ENCODE measurements at regions not wholly inside any gene's neighbourhood (a gene's known extent, or its start where the extent isn't known, plus 50 kb on each side); places are given as distances from the start of the nearest gene placed in this dataset.
A peak's percentile ranks its signal among the peaks of the same experiment; 100 is the strongest.

DNA sequence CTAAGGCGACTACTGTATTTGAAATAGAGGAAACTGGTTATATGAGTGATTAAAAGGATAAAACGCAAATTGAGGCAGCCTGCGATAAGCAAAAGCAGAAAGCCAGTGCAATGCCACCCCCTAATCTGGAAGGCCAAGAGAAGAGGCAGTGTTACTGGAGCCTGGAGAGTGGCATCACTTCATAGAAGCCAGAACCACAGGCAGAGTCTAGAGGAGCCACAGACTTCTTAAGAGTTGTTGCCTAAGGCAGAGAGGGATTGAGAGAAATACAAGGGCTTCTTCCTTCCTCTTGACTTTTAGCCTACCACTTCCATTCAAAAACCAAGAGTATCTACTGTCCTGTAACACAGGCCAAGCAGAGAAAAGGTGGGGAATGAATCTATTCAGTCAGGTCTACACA is 94.9 kb upstream of the SKAP2 start:
- Histone ChIP-seq H3K27me3 (ENCODE audit: control insufficient read depth, insufficient read depth, low read length, poor library complexity, severe bottlenecking) (no peaks in the 10 kb centered on the region), H3K9me3 (ENCODE audit: control insufficient read depth, low read length) (no peaks in the 10 kb centered on the region), H3K4me1 (ENCODE audit: control insufficient read depth, insufficient read depth, low read length) (no peaks in the 10 kb centered on the region), H3K27ac (ENCODE audit: insufficient read depth, low read depth, low read length, poor library complexity, severe bottlenecking) (no peak overlapping the region), H3K36me3 (ENCODE audit: control insufficient read depth, insufficient read depth, low read length) (no peaks in the 10 kb centered on the region), H3K4me3 (ENCODE audit: insufficient read depth, low read depth, low read length) (no peak overlapping the region)
- WGBS, 2 experiments, result 93 to 97% methylated on average over 3 of the region's 3 CpGs

DNA sequence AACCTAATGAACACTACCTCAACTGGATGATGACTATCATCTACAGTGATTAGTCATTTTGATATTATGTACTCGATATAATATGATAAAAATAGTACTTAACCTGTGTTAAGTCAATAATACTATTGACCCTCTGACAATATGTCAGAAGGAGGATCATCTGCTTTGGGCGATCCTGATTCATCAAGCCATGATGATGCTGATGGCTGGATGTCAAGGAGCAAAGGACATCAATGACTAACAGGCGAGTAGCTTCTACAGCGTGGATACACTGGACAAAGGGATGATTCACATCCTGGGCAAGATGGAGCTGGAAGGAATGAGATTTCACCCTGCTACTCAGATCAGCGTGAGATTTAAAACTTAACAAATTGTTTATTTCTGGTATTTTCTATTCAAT is 94.4 kb upstream of the SKAP2 start:
- no peaks in the 10 kb centered on the region for H3K27me3 ChIP-seq (ENCODE audit: control insufficient read depth, insufficient read depth, low read length, poor library complexity, severe bottlenecking)
- no peaks in the 10 kb centered on the region for H3K36me3 ChIP-seq (ENCODE audit: control insufficient read depth, insufficient read depth, low read length)
- H3K27ac ChIP-seq (ENCODE audit: insufficient read depth, low read depth, low read length, poor library complexity, severe bottlenecking), result no peak overlapping the region
- H3K9me3 ChIP-seq (ENCODE audit: control insufficient read depth, low read length), result no peaks in the 10 kb centered on the region
- H3K4me3 ChIP-seq (ENCODE audit: insufficient read depth, low read depth, low read length), result no peak overlapping the region
- H3K4me1 ChIP-seq (ENCODE audit: control insufficient read depth, insufficient read depth, low read length), result no peaks in the 10 kb centered on the region
- WGBS, 2 experiments, result 94 to 98% methylated on average over 4 to 5 of the region's 5 CpGs

DNA sequence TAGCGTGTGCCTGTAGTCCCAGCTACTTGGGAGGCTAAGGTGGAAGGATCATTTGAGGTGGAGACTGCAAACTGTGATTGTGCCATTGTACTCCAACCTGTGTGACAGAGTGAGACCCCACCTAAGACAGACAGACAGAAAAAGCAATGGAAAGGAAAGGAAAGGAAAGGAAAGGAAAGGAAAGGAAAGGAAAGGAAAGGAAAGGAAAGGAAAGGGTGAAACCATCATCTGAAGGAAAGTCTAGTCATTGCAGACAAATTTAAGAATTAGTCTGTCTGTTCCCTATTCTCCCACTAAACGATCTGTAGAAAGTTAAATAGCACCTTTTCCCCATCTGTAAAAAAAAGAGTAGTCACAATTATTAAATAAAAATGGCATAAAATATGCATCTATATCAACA is 91.1 kb upstream of the SKAP2 start:
- H3K36me3 ChIP-seq (ENCODE audit: control insufficient read depth, insufficient read depth, low read length), result no peaks in the 10 kb centered on the region
- no peak overlapping the region for H3K4me3 ChIP-seq (ENCODE audit: insufficient read depth, low read depth, low read length)
- no peaks in the 10 kb centered on the region for H3K9me3 ChIP-seq (ENCODE audit: control insufficient read depth, low read length)
- H3K4me1 ChIP-seq (ENCODE audit: control insufficient read depth, insufficient read depth, low read length), result no peaks in the 10 kb centered on the region
- no peaks in the 10 kb centered on the region for H3K27me3 ChIP-seq (ENCODE audit: control insufficient read depth, insufficient read depth, low read length, poor library complexity, severe bottlenecking)
- H3K27ac ChIP-seq (ENCODE audit: insufficient read depth, low read depth, low read length, poor library complexity, severe bottlenecking), result no peak overlapping the region
- 86 to 100% methylated on average over 1 to 2 of the region's 2 CpGs for WGBS, 2 experiments

DNA sequence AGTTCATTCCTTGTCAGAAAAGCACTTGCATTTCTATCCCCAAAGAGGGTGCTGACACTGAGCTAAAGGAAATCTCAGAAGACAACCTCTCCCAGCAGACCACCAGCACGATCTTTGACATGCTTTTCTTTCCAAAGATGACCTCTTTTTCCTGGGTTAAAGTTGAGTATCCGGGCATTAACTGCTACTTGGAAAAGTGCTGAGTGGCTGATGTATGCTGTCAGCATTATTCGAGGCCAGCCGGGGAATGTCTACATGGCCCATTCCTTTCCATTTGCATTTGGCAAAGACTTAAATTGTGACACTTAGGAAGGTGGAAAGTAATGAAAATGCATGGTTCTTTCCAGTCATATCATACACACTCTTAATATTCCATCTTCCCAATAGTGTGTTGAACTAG is 90.6 kb upstream of the SKAP2 start:
- no peaks in the 10 kb centered on the region for H3K27me3 ChIP-seq (ENCODE audit: control insufficient read depth, insufficient read depth, low read length, poor library complexity, severe bottlenecking)
- H3K4me1 ChIP-seq (ENCODE audit: control insufficient read depth, insufficient read depth, low read length), result no peaks in the 10 kb centered on the region
- no peaks in the 10 kb centered on the region for H3K9me3 ChIP-seq (ENCODE audit: control insufficient read depth, low read length)
- H3K27ac ChIP-seq (ENCODE audit: insufficient read depth, low read depth, low read length, poor library complexity, severe bottlenecking), result no peak overlapping the region
- no peaks in the 10 kb centered on the region for H3K36me3 ChIP-seq (ENCODE audit: control insufficient read depth, insufficient read depth, low read length)
- no peak overlapping the region for H3K4me3 ChIP-seq (ENCODE audit: insufficient read depth, low read depth, low read length)
- WGBS, 2 experiments, result 79 to 85% methylated on average over 4 of the region's 4 CpGs

DNA sequence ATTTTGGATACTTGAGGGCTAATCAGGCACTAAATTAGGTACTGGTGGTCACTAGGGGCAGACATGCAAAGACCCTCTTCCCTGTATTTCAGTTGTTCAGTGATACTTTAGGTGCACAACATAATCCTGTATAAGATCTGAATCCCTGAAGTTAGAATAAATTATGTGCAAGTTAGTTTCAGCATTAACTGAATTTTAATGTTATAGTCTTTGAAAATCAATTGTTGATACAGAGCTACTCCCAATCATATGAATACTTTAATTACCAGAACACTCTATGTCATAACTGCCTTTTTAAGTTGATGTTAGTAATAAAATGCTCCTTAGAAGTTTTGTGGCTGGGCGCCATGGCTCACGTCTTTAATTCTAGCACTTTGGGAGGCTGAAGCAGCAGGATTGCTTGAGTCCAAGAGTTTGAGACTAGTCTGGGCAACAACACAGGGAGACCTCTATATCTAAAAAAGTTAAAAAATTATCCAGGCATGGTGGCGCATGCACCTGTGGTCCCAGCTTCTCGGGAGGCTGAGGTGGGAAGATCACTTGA is 87.1 kb upstream of the SKAP2 start:
- Histone ChIP-seq H3K27ac (ENCODE audit: insufficient read depth, low read depth, low read length, poor library complexity, severe bottlenecking) (no peak overlapping the region), H3K4me3 (ENCODE audit: insufficient read depth, low read depth, low read length) (no peak overlapping the region), H3K36me3 (ENCODE audit: control insufficient read depth, insufficient read depth, low read length) (no peaks in the 10 kb centered on the region), H3K4me1 (ENCODE audit: control insufficient read depth, insufficient read depth, low read length) (peaks cover 13% of the 10 kb centered on the region), H3K27me3 (ENCODE audit: control insufficient read depth, insufficient read depth, low read length, poor library complexity, severe bottlenecking) (no peaks in the 10 kb centered on the region), H3K9me3 (ENCODE audit: control insufficient read depth, low read length) (no peaks in the 10 kb centered on the region)
- WGBS, 2 experiments, result 92% methylated on average over 4 of the region's 4 CpGs

DNA sequence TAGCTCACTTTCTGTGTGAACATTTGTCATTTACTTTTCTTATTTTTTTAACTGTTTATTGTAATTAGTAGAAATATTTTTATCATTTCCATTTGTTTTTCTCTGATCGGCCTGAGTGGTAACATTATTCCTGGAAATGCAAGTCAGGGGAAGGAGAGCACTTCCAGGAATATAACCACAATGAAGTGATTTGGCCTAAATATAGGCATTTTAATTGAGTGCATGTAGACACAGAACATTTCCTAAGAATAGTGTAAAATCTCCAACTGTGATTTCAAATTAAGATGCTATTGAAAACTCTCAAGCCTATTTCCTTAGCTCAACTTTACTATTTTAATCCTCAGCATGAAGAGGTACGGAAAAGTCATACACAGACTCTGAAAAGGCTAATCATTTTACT is 86.5 kb upstream of the SKAP2 start:
- Histone ChIP-seq H3K9me3 (ENCODE audit: control insufficient read depth, low read length) (no peaks in the 10 kb centered on the region), H3K4me3 (ENCODE audit: insufficient read depth, low read depth, low read length) (no peak overlapping the region), H3K27me3 (ENCODE audit: control insufficient read depth, insufficient read depth, low read length, poor library complexity, severe bottlenecking) (no peaks in the 10 kb centered on the region), H3K4me1 (ENCODE audit: control insufficient read depth, insufficient read depth, low read length) (peaks cover 13% of the 10 kb centered on the region), H3K27ac (ENCODE audit: insufficient read depth, low read depth, low read length, poor library complexity, severe bottlenecking) (no peak overlapping the region), H3K36me3 (ENCODE audit: control insufficient read depth, insufficient read depth, low read length) (no peaks in the 10 kb centered on the region)
- 58 to 100% methylated on average over 1 to 2 of the region's 2 CpGs for WGBS, 2 experiments

DNA sequence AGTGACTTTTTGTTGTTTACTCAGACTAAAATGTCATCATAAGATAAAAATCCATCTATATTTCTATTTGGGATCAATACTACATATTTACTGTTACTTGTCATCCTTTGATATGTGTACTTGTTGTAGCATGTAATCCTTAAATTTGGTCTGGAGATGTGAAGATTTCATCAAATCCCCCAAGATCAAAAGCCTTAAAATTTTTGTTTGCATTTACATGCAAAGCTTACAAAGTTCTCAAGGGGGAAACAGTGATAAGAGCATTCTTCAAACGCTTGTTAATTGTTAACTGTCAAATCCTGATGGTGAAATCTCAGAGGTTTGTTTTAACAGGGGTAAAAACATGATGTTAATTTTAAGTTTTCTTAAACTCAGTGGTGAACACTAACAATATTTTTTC is 84.9 kb upstream of the SKAP2 start:
- WGBS, 2 experiments, result 0% methylated on average over 1 of the region's 1 CpG
- H3K9me3 ChIP-seq (ENCODE audit: control insufficient read depth, low read length), result no peaks in the 10 kb centered on the region
- peaks cover 13% of the 10 kb centered on the region for H3K4me1 ChIP-seq (ENCODE audit: control insufficient read depth, insufficient read depth, low read length)
- no peaks in the 10 kb centered on the region for H3K36me3 ChIP-seq (ENCODE audit: control insufficient read depth, insufficient read depth, low read length)
- H3K27ac ChIP-seq (ENCODE audit: insufficient read depth, low read depth, low read length, poor library complexity, severe bottlenecking), result peak overlapping the region; percentile 36
- H3K27me3 ChIP-seq (ENCODE audit: control insufficient read depth, insufficient read depth, low read length, poor library complexity, severe bottlenecking), result no peaks in the 10 kb centered on the region
- H3K4me3 ChIP-seq (ENCODE audit: insufficient read depth, low read depth, low read length), result no peak overlapping the region

DNA sequence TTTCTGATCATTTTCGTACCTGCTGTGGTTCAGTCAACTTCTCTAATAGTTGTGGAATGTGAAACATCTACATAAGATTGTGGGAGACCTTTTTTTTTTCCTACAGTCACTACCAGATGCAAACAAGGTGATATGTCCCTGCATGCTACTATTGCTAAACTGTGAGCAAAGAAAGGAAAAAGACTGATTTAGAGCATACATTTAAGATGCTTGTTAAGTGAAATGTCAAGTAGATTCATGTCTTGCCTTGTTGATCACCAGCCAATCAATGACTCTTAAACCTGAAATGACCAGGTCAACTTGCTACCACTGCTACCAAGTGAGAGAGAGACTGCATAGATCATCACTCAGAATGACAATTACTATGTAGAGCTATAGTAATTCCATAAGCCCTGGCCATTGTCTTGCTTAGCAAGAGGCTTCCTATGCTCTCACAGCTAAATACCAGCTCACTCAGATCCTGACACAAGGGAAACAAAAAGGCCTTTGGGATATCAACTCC is 84.3 kb upstream of the SKAP2 start:
- Histone ChIP-seq H3K27ac (ENCODE audit: insufficient read depth, low read depth, low read length, poor library complexity, severe bottlenecking) (no peak overlapping the region), H3K9me3 (ENCODE audit: control insufficient read depth, low read length) (no peaks in the 10 kb centered on the region), H3K4me1 (ENCODE audit: control insufficient read depth, insufficient read depth, low read length) (peaks cover 13% of the 10 kb centered on the region), H3K27me3 (ENCODE audit: control insufficient read depth, insufficient read depth, low read length, poor library complexity, severe bottlenecking) (no peaks in the 10 kb centered on the region), H3K4me3 (ENCODE audit: insufficient read depth, low read depth, low read length) (no peak overlapping the region), H3K36me3 (ENCODE audit: control insufficient read depth, insufficient read depth, low read length) (no peaks in the 10 kb centered on the region)
- WGBS, 2 experiments, result 43% methylated on average over 1 of the region's 1 CpG; no CpG with 5 or more reads in 1 of the 2 experiments

DNA sequence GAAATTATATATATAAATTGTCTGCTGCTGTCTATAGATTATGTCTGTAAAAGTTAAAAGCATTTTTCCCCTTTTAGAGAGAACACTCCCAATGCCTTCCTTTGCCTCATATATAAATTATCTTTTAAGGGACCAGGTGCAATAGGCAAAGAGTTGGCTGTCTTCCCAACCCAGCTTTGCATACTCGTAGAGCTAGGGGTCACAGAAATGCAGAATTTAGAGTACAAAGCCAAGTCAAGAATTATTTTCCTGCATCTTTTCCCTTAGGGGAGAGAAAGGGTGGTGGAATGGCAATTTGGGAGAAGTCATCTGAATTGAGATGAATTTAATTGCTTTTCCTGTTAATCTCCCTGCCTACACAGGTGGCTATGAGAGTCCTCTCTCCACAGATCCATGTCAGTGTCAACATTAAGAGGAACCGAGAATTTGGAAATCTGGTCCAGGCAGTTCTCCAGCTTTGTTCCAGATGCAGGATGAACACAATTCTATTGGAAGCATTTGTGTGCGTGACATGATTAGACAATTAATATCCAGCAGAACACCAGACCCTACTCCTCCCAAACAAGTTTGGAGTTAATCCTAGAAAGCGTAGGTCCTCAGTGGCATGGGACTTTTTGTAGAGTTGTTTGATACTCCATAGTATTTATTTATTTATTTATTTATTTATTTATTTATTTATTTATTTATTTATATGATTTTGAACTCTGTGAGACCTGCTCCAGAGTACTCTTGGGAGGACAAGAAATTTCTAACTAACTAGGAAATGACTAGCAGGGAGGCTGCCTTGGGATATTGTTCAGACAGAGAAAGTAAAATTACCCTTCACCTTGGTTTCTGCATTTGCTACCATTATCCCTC is 80.3 kb upstream of the SKAP2 start:
- WGBS, 2 experiments, result 89 to 91% methylated on average over 3 of the region's 4 CpGs
- no peak overlapping the region for H3K4me3 ChIP-seq (ENCODE audit: insufficient read depth, low read depth, low read length)
- H3K4me1 ChIP-seq (ENCODE audit: control insufficient read depth, insufficient read depth, low read length), result peaks cover 13% of the 10 kb centered on the region
- H3K27ac ChIP-seq (ENCODE audit: insufficient read depth, low read depth, low read length, poor library complexity, severe bottlenecking), result no peak overlapping the region
- H3K27me3 ChIP-seq (ENCODE audit: control insufficient read depth, insufficient read depth, low read length, poor library complexity, severe bottlenecking), result no peaks in the 10 kb centered on the region
- H3K9me3 ChIP-seq (ENCODE audit: control insufficient read depth, low read length), result no peaks in the 10 kb centered on the region
- H3K36me3 ChIP-seq (ENCODE audit: control insufficient read depth, insufficient read depth, low read length), result no peaks in the 10 kb centered on the region

DNA sequence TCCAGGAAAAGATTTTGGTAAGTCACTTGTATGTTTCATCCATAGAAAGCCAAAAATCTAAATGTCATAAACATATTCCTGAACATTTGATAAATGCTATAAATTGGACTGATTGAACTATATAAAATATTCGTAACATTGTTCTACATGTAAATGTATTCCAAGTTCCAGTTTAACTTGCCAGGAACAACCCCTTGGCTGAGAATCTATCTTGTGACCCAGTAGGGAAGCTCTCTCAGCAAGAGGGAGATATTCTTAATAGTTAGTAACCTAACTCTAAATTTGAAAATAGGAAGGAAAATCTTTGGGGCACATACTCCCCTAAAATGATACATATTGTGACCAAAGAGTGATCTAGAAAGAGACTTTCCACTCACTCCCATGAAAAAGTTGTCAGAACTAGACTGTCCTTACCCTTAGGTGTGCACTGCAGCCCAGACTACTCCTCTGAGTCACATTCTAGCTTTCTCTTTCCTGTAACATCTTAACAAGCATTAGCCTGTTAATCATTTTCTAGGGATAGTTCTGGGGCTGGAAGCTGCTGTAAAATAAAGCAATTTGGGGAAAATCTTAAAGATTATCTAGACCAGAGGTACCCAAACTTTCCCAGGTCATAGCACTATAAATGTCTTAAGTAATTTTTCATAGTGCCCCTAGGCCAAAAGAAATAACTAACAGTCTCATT is 73.7 kb upstream of the SKAP2 start:
- Histone ChIP-seq H3K27me3 (ENCODE audit: control insufficient read depth, insufficient read depth, low read length, poor library complexity, severe bottlenecking) (no peaks in the 10 kb centered on the region), H3K4me3 (ENCODE audit: insufficient read depth, low read depth, low read length) (no peak overlapping the region), H3K4me1 (ENCODE audit: control insufficient read depth, insufficient read depth, low read length) (no peaks in the 10 kb centered on the region), H3K36me3 (ENCODE audit: control insufficient read depth, insufficient read depth, low read length) (no peaks in the 10 kb centered on the region), H3K9me3 (ENCODE audit: control insufficient read depth, low read length) (no peaks in the 10 kb centered on the region), H3K27ac (ENCODE audit: insufficient read depth, low read depth, low read length, poor library complexity, severe bottlenecking) (no peak overlapping the region)
- 100% methylated on average over 1 of the region's 1 CpG; no CpG with 5 or more reads in 1 of the 2 experiments for WGBS, 2 experiments
